ENCODE measurements at regions not wholly inside any gene's neighbourhood (a gene's known extent, or its start where the extent isn't known, plus 50 kb on each side); places are given as distances from the start of the nearest gene placed in this dataset.
"Not testable (repeated sequence)": the region's sequence is repeated elsewhere in the genome, so short reads cannot be mapped to it uniquely, and the experiment has no call there.

GRCh38 chr4:10841697-10842096 is 157.1 kb upstream of the CLNK start:
- Histone ChIP-seq H3K9me3 (peaks cover 0 to 7% (median 0%) of the 10 kb centered on the region in 4 donors), H3K27me3 (no peaks in the 10 kb centered on the region), H3K4me1 (no peaks in the 10 kb centered on the region), H3K27ac (replicated peaks in 1 of 4) (no peak overlapping the region), H3K36me3 (no peaks in the 10 kb centered on the region), H3K4me3 (no peak overlapping the region)
- TF ChIP-seq EP300 (IDR thresholded peaks at IDR 0.05) (no peak), POLR2A (IDR thresholded peaks at IDR 0.05; ENCODE audit: low read depth) (no peak), CTCF (IDR thresholded peaks at IDR 0.05) (no peak), POLR2AphosphoS5 (IDR thresholded peaks at IDR 0.05) (no peak)
- intact Hi-C loops (cut with DNase I) = no loop called here
- no peak for DNase-seq (ENCODE audit: extremely low spot score)
- WGBS = 84% methylated on average over 4 of the region's 4 CpGs

GRCh38 chr4:10837151-10837550 is 152.6 kb upstream of the CLNK start:
- Histone ChIP-seq H3K27me3 (no peaks in the 10 kb centered on the region), H3K36me3 (no peaks in the 10 kb centered on the region), H3K4me3 (no peak overlapping the region), H3K9me3 (no peaks in the 10 kb centered on the region), H3K4me1 (no peaks in the 10 kb centered on the region), H3K27ac (replicated peaks in 1 of 4) (no peak overlapping the region)
- TF ChIP-seq CTCF (IDR thresholded peaks at IDR 0.05) = no peak
- 77% methylated on average over 3 of the region's 3 CpGs for WGBS
- no peak for DNase-seq (ENCODE audit: extremely low spot score)
- intact Hi-C loops (cut with DNase I) = no loop called here

GRCh38 chr4:10832806-10833628 is 148.4 kb upstream of the CLNK start:
- Histone ChIP-seq H3K9me3 (no peaks in the 10 kb centered on the region), H3K4me1 (no peaks in the 10 kb centered on the region), H3K36me3 (no peaks in the 10 kb centered on the region), H3K27ac (replicated peaks in 1 of 4) (no peak overlapping the region), H3K4me3 (no peak overlapping the region), H3K27me3 (no peaks in the 10 kb centered on the region)
- 72% methylated on average over 9 of the region's 9 CpGs for WGBS
- intact Hi-C loops (cut with DNase I) = no loop called here
- TF ChIP-seq POLR2A (IDR thresholded peaks at IDR 0.05; ENCODE audit: low read depth) (no peak), CTCF (IDR thresholded peaks at IDR 0.05) (no peak), EP300 (IDR thresholded peaks at IDR 0.05) (no peak), POLR2AphosphoS5 (IDR thresholded peaks at IDR 0.05) (no peak)
- DNase-seq (ENCODE audit: extremely low spot score) = no peak

- Histone ChIP-seq H3K4me3 (no peak overlapping the region), H3K9me3 (no peaks in the 10 kb centered on the region), H3K27me3 (no peaks in the 10 kb centered on the region), H3K4me1 (no peaks in the 10 kb centered on the region), H3K36me3 (no peaks in the 10 kb centered on the region), H3K27ac (replicated peaks in 1 of 4) (no peak overlapping the region)
- TF ChIP-seq EP300 (IDR thresholded peaks at IDR 0.05) (no peak), POLR2A (IDR thresholded peaks at IDR 0.05; ENCODE audit: low read depth) (no peak), POLR2AphosphoS5 (IDR thresholded peaks at IDR 0.05) (no peak), CTCF (IDR thresholded peaks at IDR 0.05) (no peak)
- 81% methylated on average over 2 of the region's 2 CpGs for WGBS
- intact Hi-C loops (cut with DNase I) = no loop called here
- no peak for DNase-seq (ENCODE audit: extremely low spot score)
Observed at GRCh38 chr4:10831727-10832408, 147.3 kb upstream of the CLNK start.

- DNase-seq (ENCODE audit: extremely low spot score); H3K36me3 ChIP-seq; H3K27me3 ChIP-seq; intact Hi-C loops (cut with DNase I); H3K27ac ChIP-seq (replicated peaks in 1 of 4); H3K4me3 ChIP-seq; H3K9me3 ChIP-seq; H3K4me1 ChIP-seq: not testable (repeated sequence)
- 96% methylated on average over 21 of the region's 21 CpGs for WGBS
Observed at GRCh38 chr4:10828918-10829538, 144.5 kb upstream of the CLNK start.
